ENCODE measurements at regions not wholly inside any gene's neighbourhood (a gene's known extent, or its start where the extent isn't known, plus 50 kb on each side); places are given as distances from the start of the nearest gene placed in this dataset.

DNA sequence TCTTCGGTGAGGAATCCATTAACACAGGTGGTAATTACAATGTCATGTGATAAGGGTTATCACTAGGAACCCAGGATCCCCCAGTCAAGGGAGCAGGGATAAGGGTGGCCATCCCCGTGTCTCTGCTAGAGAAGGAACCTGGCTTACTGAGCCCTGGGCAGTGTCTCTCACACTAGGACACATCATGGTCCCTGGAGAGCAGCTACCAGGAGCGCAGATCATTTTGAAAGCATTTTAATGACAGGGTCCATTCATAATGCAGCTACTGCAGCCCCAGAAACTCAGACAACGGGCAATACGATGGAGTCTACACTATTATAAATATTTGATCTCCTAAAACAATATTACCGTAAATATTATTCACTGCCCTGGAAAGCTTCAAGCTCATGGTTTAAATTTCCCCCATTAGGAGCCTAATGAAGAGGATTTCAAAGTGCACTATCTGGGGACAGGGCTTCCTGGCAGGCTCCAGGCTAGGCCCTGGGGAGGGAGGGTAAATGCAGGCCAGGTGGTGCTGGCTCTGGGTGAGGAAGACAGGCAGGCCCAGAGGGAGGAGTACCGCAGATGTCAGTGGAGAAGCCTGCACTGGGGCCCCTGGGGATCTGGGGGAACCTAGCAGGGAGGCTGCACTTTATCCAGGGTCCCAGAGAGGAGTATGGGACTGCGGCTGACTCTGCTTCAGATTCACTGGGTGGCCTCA is 52.6 kb upstream of the LOXL4 start:
- no peak for TF ChIP-seq EZH2 (IDR thresholded peaks at IDR 0.05; ENCODE audit: borderline replicate concordance, low read depth, low read length, severe bottlenecking)
- no peak for TF ChIP-seq CTCF (IDR thresholded peaks at IDR 0.05; ENCODE audit: extremely low read depth in 1 of 2, insufficient read depth in 1 of 2, low read depth in 1 of 2, low read length in 2 of 2)
- TF ChIP-seq POLR2A (IDR thresholded peaks at IDR 0.05; ENCODE audit: low read depth, low read length), result no peak
- TF ChIP-seq MYC (IDR thresholded peaks at IDR 0.05; ENCODE audit: low read depth, low read length), result no peak
- TF ChIP-seq POLR2AphosphoS5 (IDR thresholded peaks at IDR 0.05; ENCODE audit: insufficient read depth, low read depth, low read length), result no peak
- TF ChIP-seq MAX (IDR thresholded peaks at IDR 0.05; ENCODE audit: insufficient read depth, insufficient read length), result no peak
- TF ChIP-seq GATA2 (IDR thresholded peaks at IDR 0.05; ENCODE audit: insufficient read depth, insufficient read length, low read depth, low read length), result no peak
- no peak for TF ChIP-seq FOS (IDR thresholded peaks at IDR 0.05; ENCODE audit: borderline replicate concordance, insufficient read depth, low read length)

All from endothelial cell of umbilical vein (primary cell).